HG03378 (cell line): ENCODE measurements at regions not wholly inside any gene's neighbourhood (a gene's known extent, or its start where the extent isn't known, plus 50 kb on each side); places are given as distances from the start of the nearest gene placed in this dataset.
"Not testable (repeated sequence)": the region's sequence is repeated elsewhere in the genome, so short reads cannot be mapped to it uniquely, and the experiment has no call there.

ENCODE experiments used
- ATAC-seq: cut with Tn5 transposase; IDR thresholded peaks from one replicate; pipeline ENCODE4 v1.9.1; 2021; ENCODE audit warnings: mild to moderate bottlenecking, moderate library complexity; ENCODE audit not compliant: unreplicated experiment

- ATAC-seq, result not testable (repeated sequence)
Observed at GRCh38 chr2:111598944-111599343, 285.0 kb downstream of the ANAPC1 start.

GRCh38 chr2:111602259-111602658 is 281.7 kb downstream of the ANAPC1 start:
- ATAC-seq, result not testable (repeated sequence)

GRCh38 chr2:111605798-111606197 is 278.2 kb downstream of the ANAPC1 start:
- not testable (repeated sequence) for ATAC-seq

GRCh38 chr2:111606632-111607031 is 277.4 kb downstream of the ANAPC1 start:
- ATAC-seq, result not testable (repeated sequence)

GRCh38 chr2:111609146-111609844 is 274.7 kb downstream of the ANAPC1 start:
- ATAC-seq, result not testable (repeated sequence)

- ATAC-seq, result not testable (repeated sequence)
Observed at GRCh38 chr2:111610035-111610434, 274.0 kb downstream of the ANAPC1 start.

GRCh38 chr2:111616651-111617218 is 267.3 kb downstream of the ANAPC1 start:
- ATAC-seq, result no peak

- no peak for ATAC-seq
Observed at GRCh38 chr2:111617299-111618225, 266.4 kb downstream of the ANAPC1 start.

GRCh38 chr2:111618226-111618977 is 265.6 kb downstream of the ANAPC1 start:
- no peak for ATAC-seq

- ATAC-seq, result no peak
Observed at GRCh38 chr2:111618978-111619902, 264.8 kb downstream of the ANAPC1 start.

GRCh38 chr2:111620281-111620680 is 263.7 kb downstream of the ANAPC1 start:
- no peak for ATAC-seq

- no peak for ATAC-seq
Observed at GRCh38 chr2:111622859-111623258, 261.1 kb downstream of the ANAPC1 start.

GRCh38 chr2:111623380-111623779 is 260.6 kb downstream of the ANAPC1 start:
- no peak for ATAC-seq

- no peak for ATAC-seq
Observed at GRCh38 chr2:111624411-111625156, 259.4 kb downstream of the ANAPC1 start.

GRCh38 chr2:111625157-111625537 is 258.8 kb downstream of the ANAPC1 start:
- not testable (repeated sequence) for ATAC-seq

GRCh38 chr2:111626037-111626864 is 257.7 kb downstream of the ANAPC1 start:
- no peak for ATAC-seq

- no peak for ATAC-seq
Observed at GRCh38 chr2:111626865-111627163, 257.2 kb downstream of the ANAPC1 start.

- ATAC-seq, result no peak
Observed at GRCh38 chr2:111627256-111627655, 256.7 kb downstream of the ANAPC1 start.
